PFSK-1 (cell line): ENCODE measurements at regions not wholly inside any gene's neighbourhood (a gene's known extent, or its start where the extent isn't known, plus 50 kb on each side); places are given as distances from the start of the nearest gene placed in this dataset.

Source experiments
- POLR2AphosphoS5 ChIP-seq: IDR thresholded peaks from 2 replicates; pipeline ENCODE4 v1.6.1; 2012; ENCODE audit warnings: low read depth, mild to moderate bottlenecking, control low read depth, low read length, moderate library complexity
- REST ChIP-seq, 2 experiments: IDR thresholded peaks; 2 replicates each; pipeline versions ENCODE4 v1.6.1 to v1.8.0; 2011 to 2012; ENCODE audit warnings: low read depth in 2 of 2, low read length in 2 of 2, control low read depth in 1 of 2, inconsistent platforms in 1 of 2, mild to moderate bottlenecking in 1 of 2, moderate library complexity in 1 of 2; ENCODE audit not compliant: insufficient read depth in 1 of 2
- SIN3A ChIP-seq: IDR thresholded peaks from 2 replicates; pipeline ENCODE4 v1.6.1; 2012; ENCODE audit warnings: mild to moderate bottlenecking, low read length, moderate library complexity, borderline replicate concordance; ENCODE audit not compliant: insufficient read depth
- TAF1 ChIP-seq: IDR thresholded peaks from 2 replicates; pipeline ENCODE4 v1.6.1; 2012; ENCODE audit warnings: low read length, control low read depth, borderline replicate concordance; ENCODE audit not compliant: insufficient read depth

- TF ChIP-seq POLR2AphosphoS5: no peak
- no peak for TF ChIP-seq TAF1
- TF ChIP-seq SIN3A: no peak
- TF ChIP-seq REST (IDR thresholded peaks at IDR 0.05; ENCODE audit: insufficient read depth in 1 of 2, low read depth in 2 of 2, low read length in 2 of 2): no peak
These were observed 749.9 kb downstream of the TBL1XR1 start for GRCh38 chr3:176447369-176447768.
